GM10248 (cell line): ENCODE measurements at regions not wholly inside any gene's neighbourhood (a gene's known extent, or its start where the extent isn't known, plus 50 kb on each side); places are given as distances from the start of the nearest gene placed in this dataset.
A peak's percentile ranks its signal among the peaks of the same experiment; 100 is the strongest.

ENCODE experiments used
- CTCF ChIA-PET: fragments of 300-600 bp; sonication (Branson Sonifier 250); formaldehyde crosslinking; extraction: SDS; loops from one replicate; lab custom pipeline; 2021; ENCODE audit warnings: antibody characterized with exemption; lab: Yijun Ruan, JAX
- POLR2A ChIA-PET: fragments of 350-650 bp; sonication (Branson Sonifier 250); formaldehyde crosslinking; extraction: SDS; loops from one replicate; lab custom pipeline; 2020; ENCODE audit warnings: antibody characterized with exemption; lab: Yijun Ruan, JAX
- DNase-seq: peaks from one replicate; pipeline ENCODE4 v3.0.0; 2012; ENCODE audit errors: extremely low spot score
- TF ChIP-seq, protein P1 (sequence below): IDR thresholded peaks from 2 replicates; pipeline ENCODE4 v1.5.1; 2012; ENCODE audit warnings: mild to moderate bottlenecking, low read depth; ENCODE audit errors: extremely low read depth, missing control alignments, control extremely low read depth

DNA sequence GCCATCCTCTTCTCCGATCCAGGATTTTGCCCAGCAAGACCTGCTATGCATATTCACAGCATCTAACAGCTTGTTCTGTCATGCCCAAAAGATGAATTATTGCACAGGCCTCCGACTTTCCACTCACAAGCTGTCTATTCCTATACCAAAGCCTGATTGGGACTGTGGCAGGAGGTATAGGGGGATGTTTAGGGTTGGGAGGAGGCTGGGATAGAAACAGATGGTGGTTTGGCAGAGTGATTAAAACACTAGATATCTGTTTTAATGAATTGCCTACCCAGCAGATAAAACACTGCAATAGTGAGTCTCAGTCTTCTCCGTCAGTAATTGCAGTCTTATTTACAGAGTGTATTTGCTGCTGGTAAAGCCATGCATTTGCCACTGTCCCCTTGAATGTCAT, 215.3 kb downstream of the TLR4 start:
- TF ChIP-seq, protein P1, sequence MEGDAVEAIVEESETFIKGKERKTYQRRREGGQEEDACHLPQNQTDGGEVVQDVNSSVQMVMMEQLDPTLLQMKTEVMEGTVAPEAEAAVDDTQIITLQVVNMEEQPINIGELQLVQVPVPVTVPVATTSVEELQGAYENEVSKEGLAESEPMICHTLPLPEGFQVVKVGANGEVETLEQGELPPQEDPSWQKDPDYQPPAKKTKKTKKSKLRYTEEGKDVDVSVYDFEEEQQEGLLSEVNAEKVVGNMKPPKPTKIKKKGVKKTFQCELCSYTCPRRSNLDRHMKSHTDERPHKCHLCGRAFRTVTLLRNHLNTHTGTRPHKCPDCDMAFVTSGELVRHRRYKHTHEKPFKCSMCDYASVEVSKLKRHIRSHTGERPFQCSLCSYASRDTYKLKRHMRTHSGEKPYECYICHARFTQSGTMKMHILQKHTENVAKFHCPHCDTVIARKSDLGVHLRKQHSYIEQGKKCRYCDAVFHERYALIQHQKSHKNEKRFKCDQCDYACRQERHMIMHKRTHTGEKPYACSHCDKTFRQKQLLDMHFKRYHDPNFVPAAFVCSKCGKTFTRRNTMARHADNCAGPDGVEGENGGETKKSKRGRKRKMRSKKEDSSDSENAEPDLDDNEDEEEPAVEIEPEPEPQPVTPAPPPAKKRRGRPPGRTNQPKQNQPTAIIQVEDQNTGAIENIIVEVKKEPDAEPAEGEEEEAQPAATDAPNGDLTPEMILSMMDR, result no peak
- DNase-seq, result no peak
- CTCF ChIA-PET, result no interaction called here
- POLR2A ChIA-PET, result no interaction called here

DNA sequence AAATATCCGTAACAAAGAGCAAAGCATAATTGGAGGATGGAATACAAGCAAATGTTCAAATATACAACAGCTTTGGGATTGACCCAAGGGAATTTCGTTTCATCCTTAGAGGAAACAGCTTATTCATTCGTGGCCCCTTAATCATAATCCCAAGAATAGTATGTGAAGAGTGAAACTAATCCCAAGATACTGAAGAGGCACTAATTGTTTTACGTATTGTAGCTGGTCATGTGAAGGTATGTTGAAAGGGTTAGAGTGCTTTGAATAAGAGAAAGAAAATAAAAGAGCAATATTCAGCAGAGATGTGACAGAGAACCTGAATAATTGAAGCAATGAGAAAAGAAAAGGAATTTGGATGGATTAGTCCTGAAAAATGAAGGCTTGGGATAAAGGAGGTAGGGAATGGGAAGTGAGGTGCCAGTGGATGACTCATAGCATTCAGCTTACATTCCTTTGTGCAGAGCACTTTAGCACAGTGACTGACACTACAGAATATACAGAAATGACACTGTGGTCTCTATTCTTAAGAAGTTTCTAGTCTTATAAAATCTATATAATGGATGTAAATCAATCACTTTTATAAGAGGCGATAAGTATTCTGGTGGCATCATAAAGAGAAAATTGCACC, 221.9 kb downstream of the TLR4 start:
- ChIA-PET POLR2A (no interaction called here), CTCF (interaction anchor here (1.3 kb wide), 1 partner anchor 10 kb away, joined by 7 read pairs; no protein-coding TSS in a partner anchor)
- DNase-seq, result no peak
- TF ChIP-seq, protein P1, result no peak

DNA sequence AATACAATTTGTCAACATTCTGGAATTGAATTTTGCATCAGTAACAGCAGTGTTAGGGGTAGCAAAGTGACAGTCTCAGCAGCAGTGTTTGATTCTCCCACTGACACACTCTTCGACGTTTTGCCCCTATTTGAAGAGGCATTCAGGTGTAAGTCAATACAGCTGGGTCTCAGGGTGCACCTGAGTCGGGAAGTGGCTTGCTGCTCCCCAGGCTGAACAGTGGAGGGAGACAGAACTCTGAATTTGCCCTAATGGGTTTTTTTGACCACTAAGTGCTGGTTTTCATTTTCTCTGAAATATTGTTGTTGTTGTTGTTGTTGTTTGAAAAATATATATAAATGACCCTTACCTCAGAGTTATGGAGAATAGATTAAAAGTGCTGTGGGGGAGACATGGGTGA, 223.2 kb downstream of the TLR4 start:
- no peak for DNase-seq
- ChIA-PET CTCF (no interaction called here), POLR2A (no interaction called here)
- TF ChIP-seq, protein P1, result no peak

DNA sequence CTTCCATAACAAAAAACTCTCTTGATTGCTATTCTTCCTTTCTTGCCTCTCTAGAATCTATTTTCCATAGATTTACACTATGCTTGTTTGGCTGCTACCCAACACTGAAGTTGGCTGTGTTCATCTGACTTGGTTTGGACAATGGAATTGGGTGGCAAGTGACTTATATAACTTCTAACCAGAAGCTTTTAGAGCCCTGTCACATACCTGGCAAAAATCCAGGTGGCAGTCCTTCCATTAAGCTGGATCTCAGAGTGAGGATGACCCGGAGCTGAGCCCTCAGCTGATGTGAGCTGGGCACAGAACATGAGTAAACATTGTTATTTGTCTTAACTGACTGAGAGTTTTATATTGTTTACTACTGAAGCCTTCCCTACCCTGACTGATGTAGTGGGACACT, 225.7 kb downstream of the TLR4 start:
- TF ChIP-seq, protein P1, result no peak
- DNase-seq, result no peak
- CTCF ChIA-PET, result no interaction called here
- POLR2A ChIA-PET, result no interaction called here

DNA sequence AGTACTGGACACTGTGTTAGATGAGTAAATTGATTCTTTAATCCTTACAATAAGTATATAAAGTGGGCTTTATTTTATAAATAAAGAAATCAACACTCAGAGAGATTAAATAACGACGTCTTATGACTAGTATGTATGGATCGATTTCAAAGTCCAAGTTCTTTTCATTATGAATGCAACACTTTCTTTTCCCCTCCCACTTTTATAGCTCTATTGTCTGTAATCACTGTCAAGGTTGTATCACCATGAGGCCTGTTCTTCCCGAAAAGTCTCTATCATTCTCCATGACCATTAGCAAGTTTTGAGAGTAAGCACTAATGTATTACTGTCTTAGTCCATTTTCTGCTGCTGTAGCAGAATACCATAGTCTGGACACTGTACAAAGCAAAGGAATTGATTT, 228.4 kb downstream of the TLR4 start:
- no peak for DNase-seq
- ChIA-PET POLR2A (no interaction called here), CTCF (no interaction called here)
- TF ChIP-seq, protein P1, result no peak

DNA sequence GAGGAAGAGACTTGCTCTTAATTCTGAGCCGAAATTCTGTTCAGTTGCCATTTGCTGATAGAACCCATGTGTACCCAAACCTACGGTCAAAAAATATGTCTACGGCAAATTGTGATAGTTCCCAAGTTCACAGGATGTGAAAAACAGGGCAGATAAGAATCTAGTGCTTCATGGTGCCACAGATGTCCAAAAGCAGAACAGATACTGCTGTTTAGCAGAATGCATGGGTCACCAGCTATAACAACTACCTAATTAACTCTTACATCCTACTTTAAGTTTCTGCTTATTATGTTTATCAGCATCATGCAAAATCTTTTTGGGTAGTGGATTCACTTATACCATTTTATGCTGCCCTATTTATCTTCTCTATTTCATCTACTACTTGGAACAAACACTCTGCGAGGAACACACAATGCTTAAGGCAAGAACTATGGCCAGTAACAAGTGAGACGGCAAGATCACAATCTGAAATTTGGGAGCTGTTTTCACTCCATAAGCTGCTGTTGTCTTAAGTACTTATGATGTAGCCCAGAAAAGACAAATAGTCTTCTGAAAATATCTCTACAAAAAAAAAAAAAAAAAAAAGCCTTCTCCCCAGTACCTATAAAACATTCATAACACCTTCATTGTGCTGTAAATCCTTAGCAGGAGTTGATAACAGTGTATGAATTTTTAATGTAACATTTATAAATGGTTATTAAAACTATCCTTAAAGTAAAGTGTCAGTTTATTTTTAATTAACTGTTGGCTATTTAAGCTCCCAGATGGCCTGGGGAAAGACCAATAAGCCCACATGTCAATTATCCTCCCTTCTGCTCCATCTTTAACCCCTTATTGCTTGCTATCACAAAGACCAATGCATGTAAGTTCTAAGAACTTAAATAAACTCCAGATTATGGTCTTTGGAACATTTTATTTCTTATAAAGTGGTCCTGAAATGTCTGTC, 232.3 kb downstream of the TLR4 start:
- DNase-seq, result peak; percentile 23
- CTCF ChIA-PET, result interaction anchor here (1.9 kb wide), 1 partner anchor 11 kb away, joined by 7 read pairs; no protein-coding TSS in a partner anchor

More for the DNA sequence above, 232.3 kb downstream of the TLR4 start:
- POLR2A ChIA-PET, result no interaction called here
- TF ChIP-seq, protein P1, result no peak
